ENCODE measurements at regions not wholly inside any gene's neighbourhood (a gene's known extent, or its start where the extent isn't known, plus 50 kb on each side); places are given as distances from the start of the nearest gene placed in this dataset.
A peak's percentile ranks its signal among the peaks of the same experiment; 100 is the strongest.
"Not testable (repeated sequence)": the region's sequence is repeated elsewhere in the genome, so short reads cannot be mapped to it uniquely, and the experiment has no call there.

GRCh38 chr2:155908567-155908966, 424.0 kb downstream of the NR4A2 start:
- no peaks in the 10 kb centered on the region for H3K36me3 ChIP-seq (ENCODE audit: control insufficient read depth, insufficient read depth, low read length)
- no peak overlapping the region for H3K27ac ChIP-seq (ENCODE audit: low read depth, low read length)
- no peak overlapping the region for H3K4me3 ChIP-seq (ENCODE audit: low read depth, low read length)
- no peaks in the 10 kb centered on the region for H3K9me3 ChIP-seq (ENCODE audit: control insufficient read depth, insufficient read depth, low read depth, low read length)
- no peak overlapping the region for H3K9ac ChIP-seq (ENCODE audit: low read length)
- H3K27me3 ChIP-seq (ENCODE audit: control insufficient read depth, insufficient read depth, low read length) = no peaks in the 10 kb centered on the region
- peaks cover 37% of the 10 kb centered on the region for H3K4me1 ChIP-seq (ENCODE audit: control insufficient read depth, insufficient read depth, low read length)

- Histone ChIP-seq H3K27ac (ENCODE audit: low read depth, low read length) (no peak overlapping the region), H3K27me3 (ENCODE audit: control insufficient read depth, insufficient read depth, low read length) (no peaks in the 10 kb centered on the region), H3K36me3 (ENCODE audit: control insufficient read depth, insufficient read depth, low read length) (no peaks in the 10 kb centered on the region), H3K4me1 (ENCODE audit: control insufficient read depth, insufficient read depth, low read length) (peaks cover 37% of the 10 kb centered on the region), H3K9ac (ENCODE audit: low read length) (no peak overlapping the region), H3K9me3 (ENCODE audit: control insufficient read depth, insufficient read depth, low read depth, low read length) (no peaks in the 10 kb centered on the region), H3K4me3 (ENCODE audit: low read depth, low read length) (no peak overlapping the region)
Observed at GRCh38 chr2:155907211-155907610, 425.3 kb downstream of the NR4A2 start.

- H3K4me3 ChIP-seq (ENCODE audit: low read depth, low read length) = no peak overlapping the region
- no peak overlapping the region for H3K27ac ChIP-seq (ENCODE audit: low read depth, low read length)
- H3K36me3 ChIP-seq (ENCODE audit: control insufficient read depth, insufficient read depth, low read length) = no peaks in the 10 kb centered on the region
- no peak overlapping the region for H3K9ac ChIP-seq (ENCODE audit: low read length)
- H3K4me1 ChIP-seq (ENCODE audit: control insufficient read depth, insufficient read depth, low read length) = peaks cover 37% of the 10 kb centered on the region
- no peaks in the 10 kb centered on the region for H3K9me3 ChIP-seq (ENCODE audit: control insufficient read depth, insufficient read depth, low read depth, low read length)
- no peaks in the 10 kb centered on the region for H3K27me3 ChIP-seq (ENCODE audit: control insufficient read depth, insufficient read depth, low read length)
Observed at GRCh38 chr2:155905657-155906056, 426.9 kb downstream of the NR4A2 start.

GRCh38 chr2:155904720-155905119, 427.8 kb downstream of the NR4A2 start:
- Histone ChIP-seq H3K4me3 (ENCODE audit: low read depth, low read length) (no peak overlapping the region), H3K27ac (ENCODE audit: low read depth, low read length) (peak overlapping the region; percentile 44; the same call in 1 of the 2 replicates), H3K9ac (ENCODE audit: low read length) (no peak overlapping the region), H3K4me1 (ENCODE audit: control insufficient read depth, insufficient read depth, low read length) (peaks cover 37% of the 10 kb centered on the region), H3K36me3 (ENCODE audit: control insufficient read depth, insufficient read depth, low read length) (no peaks in the 10 kb centered on the region), H3K9me3 (ENCODE audit: control insufficient read depth, insufficient read depth, low read depth, low read length) (no peaks in the 10 kb centered on the region), H3K27me3 (ENCODE audit: control insufficient read depth, insufficient read depth, low read length) (no peaks in the 10 kb centered on the region)

DNA sequence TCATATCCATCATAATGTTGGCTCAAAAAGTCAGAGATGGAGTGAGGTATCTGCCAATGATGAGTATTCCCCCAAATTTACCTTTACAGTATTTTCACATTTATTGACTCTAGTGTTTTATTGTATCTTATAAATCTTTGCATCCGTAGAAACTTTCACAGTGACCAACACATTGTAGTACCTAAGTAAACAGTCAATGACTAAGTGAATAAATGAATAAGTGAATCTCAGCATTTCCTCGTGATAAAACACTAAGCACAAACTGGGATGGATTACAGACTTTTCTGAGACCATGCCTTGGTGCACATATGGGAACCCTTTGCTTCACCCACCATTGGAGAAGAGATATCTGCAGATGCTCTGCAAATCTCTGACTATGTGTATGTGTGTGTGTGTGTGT, 429.9 kb downstream of the NR4A2 start:
- H3K36me3 ChIP-seq (ENCODE audit: control insufficient read depth, insufficient read depth, low read length) = no peaks in the 10 kb centered on the region
- no peak overlapping the region for H3K9ac ChIP-seq (ENCODE audit: low read length)
- H3K4me1 ChIP-seq (ENCODE audit: control insufficient read depth, insufficient read depth, low read length) = peaks cover 32% of the 10 kb centered on the region
- no peak overlapping the region for H3K4me3 ChIP-seq (ENCODE audit: low read depth, low read length)
- H3K27me3 ChIP-seq (ENCODE audit: control insufficient read depth, insufficient read depth, low read length) = no peaks in the 10 kb centered on the region
- H3K9me3 ChIP-seq (ENCODE audit: control insufficient read depth, insufficient read depth, low read depth, low read length) = no peaks in the 10 kb centered on the region
- H3K27ac ChIP-seq (ENCODE audit: low read depth, low read length) = no peak overlapping the region

- Histone ChIP-seq H3K27me3 (ENCODE audit: control insufficient read depth, insufficient read depth, low read length) (no peaks in the 10 kb centered on the region), H3K36me3 (ENCODE audit: control insufficient read depth, insufficient read depth, low read length) (no peaks in the 10 kb centered on the region)
Observed at GRCh38 chr2:155895016-155895415, 437.5 kb downstream of the NR4A2 start.

GRCh38 chr2:155880382-155880781, 452.1 kb downstream of the NR4A2 start:
- H3K9me3 ChIP-seq (ENCODE audit: control insufficient read depth, insufficient read depth, low read depth, low read length); H3K36me3 ChIP-seq (ENCODE audit: control insufficient read depth, insufficient read depth, low read length); H3K4me3 ChIP-seq (ENCODE audit: low read depth, low read length); H3K4me1 ChIP-seq (ENCODE audit: control insufficient read depth, insufficient read depth, low read length); H3K27me3 ChIP-seq (ENCODE audit: control insufficient read depth, insufficient read depth, low read length); H3K27ac ChIP-seq (ENCODE audit: low read depth, low read length); H3K9ac ChIP-seq (ENCODE audit: low read length): not testable (repeated sequence)

More at GRCh38 chr2:155895016-155895415, 437.5 kb downstream of the NR4A2 start:
- Histone ChIP-seq H3K9ac (ENCODE audit: low read length) (no peak overlapping the region), H3K27ac (ENCODE audit: low read depth, low read length) (no peak overlapping the region), H3K9me3 (ENCODE audit: control insufficient read depth, insufficient read depth, low read depth, low read length) (no peaks in the 10 kb centered on the region), H3K4me3 (ENCODE audit: low read depth, low read length) (no peak overlapping the region), H3K4me1 (ENCODE audit: control insufficient read depth, insufficient read depth, low read length) (no peaks in the 10 kb centered on the region)

DNA sequence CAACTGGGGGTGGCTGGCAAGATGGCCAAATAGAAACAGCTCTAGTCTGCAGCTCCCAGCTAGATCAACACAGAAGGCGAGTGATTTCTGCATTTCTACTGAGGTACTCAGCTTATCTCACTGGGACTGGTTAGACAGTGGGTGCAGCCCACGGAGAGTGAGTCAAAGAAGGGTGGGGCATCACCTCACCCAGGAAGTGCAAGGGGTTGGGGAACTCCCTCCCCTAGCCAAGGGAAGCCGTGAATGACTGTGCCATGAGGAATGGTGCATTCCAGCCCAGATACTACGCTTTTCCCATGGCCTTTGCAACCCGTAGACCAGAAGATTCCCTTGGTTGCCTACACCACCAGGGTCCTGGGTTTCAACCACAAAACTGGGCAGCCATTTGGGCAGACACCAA, 452.6 kb downstream of the NR4A2 start:
- H3K9me3 ChIP-seq (ENCODE audit: control insufficient read depth, insufficient read depth, low read depth, low read length) = not testable (repeated sequence)

GRCh38 chr2:155872396-155872795, 460.1 kb downstream of the NR4A2 start:
- no peaks in the 10 kb centered on the region for H3K9me3 ChIP-seq (ENCODE audit: control insufficient read depth, insufficient read depth, low read depth, low read length)
- no peak overlapping the region for H3K9ac ChIP-seq (ENCODE audit: low read length)
- H3K27ac ChIP-seq (ENCODE audit: low read depth, low read length) = no peak overlapping the region
- no peaks in the 10 kb centered on the region for H3K27me3 ChIP-seq (ENCODE audit: control insufficient read depth, insufficient read depth, low read length)
- no peak overlapping the region for H3K4me3 ChIP-seq (ENCODE audit: low read depth, low read length)
- no peaks in the 10 kb centered on the region for H3K36me3 ChIP-seq (ENCODE audit: control insufficient read depth, insufficient read depth, low read length)
- H3K4me1 ChIP-seq (ENCODE audit: control insufficient read depth, insufficient read depth, low read length) = no peaks in the 10 kb centered on the region

More for the DNA sequence above, 452.6 kb downstream of the NR4A2 start:
- not testable (repeated sequence) for H3K9ac ChIP-seq (ENCODE audit: low read length); H3K27ac ChIP-seq (ENCODE audit: low read depth, low read length); H3K36me3 ChIP-seq (ENCODE audit: control insufficient read depth, insufficient read depth, low read length); H3K27me3 ChIP-seq (ENCODE audit: control insufficient read depth, insufficient read depth, low read length); H3K4me1 ChIP-seq (ENCODE audit: control insufficient read depth, insufficient read depth, low read length); H3K4me3 ChIP-seq (ENCODE audit: low read depth, low read length)

DNA sequence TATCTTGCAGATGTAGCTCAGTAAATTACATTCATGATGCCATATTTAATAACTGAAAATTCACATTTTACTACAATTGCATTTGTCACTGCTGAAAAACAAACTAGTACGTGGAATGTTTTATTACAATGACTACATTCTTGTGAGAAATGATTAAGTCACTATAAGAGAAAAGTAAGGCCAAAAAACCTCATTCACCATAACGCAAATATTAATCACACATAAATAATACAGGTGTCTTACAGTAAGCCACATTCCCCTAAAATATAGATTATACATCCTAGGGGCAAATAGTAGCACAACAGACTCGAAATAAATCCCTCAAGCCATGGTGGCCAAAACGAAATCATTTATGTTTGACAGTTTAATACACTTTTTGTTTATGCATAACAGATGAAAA, 460.6 kb downstream of the NR4A2 start:
- Histone ChIP-seq H3K9ac (ENCODE audit: low read length) (no peak overlapping the region), H3K36me3 (ENCODE audit: control insufficient read depth, insufficient read depth, low read length) (no peaks in the 10 kb centered on the region), H3K27ac (ENCODE audit: low read depth, low read length) (no peak overlapping the region), H3K9me3 (ENCODE audit: control insufficient read depth, insufficient read depth, low read depth, low read length) (no peaks in the 10 kb centered on the region), H3K27me3 (ENCODE audit: control insufficient read depth, insufficient read depth, low read length) (no peaks in the 10 kb centered on the region), H3K4me3 (ENCODE audit: low read depth, low read length) (no peak overlapping the region), H3K4me1 (ENCODE audit: control insufficient read depth, insufficient read depth, low read length) (no peaks in the 10 kb centered on the region)

DNA sequence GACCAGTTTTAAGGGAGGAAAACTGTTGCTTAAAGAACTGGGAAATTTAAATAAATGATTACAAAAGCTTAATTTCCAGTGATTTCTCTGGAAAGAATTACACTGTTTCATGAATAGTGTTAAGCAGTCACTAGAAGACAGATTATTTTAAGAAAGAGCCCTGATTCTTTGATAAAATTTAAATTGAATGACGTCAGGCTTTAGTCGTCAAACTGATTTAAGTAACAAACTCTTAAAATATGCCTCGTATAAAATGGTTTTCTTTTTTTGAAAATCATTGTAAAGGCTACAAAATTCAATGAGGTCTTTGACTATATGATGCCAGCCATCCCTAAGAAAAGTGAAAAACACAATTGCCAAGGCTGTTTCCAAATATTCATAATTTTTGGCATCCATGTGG, 465.0 kb downstream of the NR4A2 start:
- Histone ChIP-seq H3K4me1 (ENCODE audit: control insufficient read depth, insufficient read depth, low read length) (no peaks in the 10 kb centered on the region), H3K4me3 (ENCODE audit: low read depth, low read length) (no peak overlapping the region), H3K36me3 (ENCODE audit: control insufficient read depth, insufficient read depth, low read length) (no peaks in the 10 kb centered on the region), H3K9me3 (ENCODE audit: control insufficient read depth, insufficient read depth, low read depth, low read length) (no peaks in the 10 kb centered on the region), H3K27ac (ENCODE audit: low read depth, low read length) (no peak overlapping the region), H3K27me3 (ENCODE audit: control insufficient read depth, insufficient read depth, low read length) (no peaks in the 10 kb centered on the region), H3K9ac (ENCODE audit: low read length) (no peak overlapping the region)

DNA sequence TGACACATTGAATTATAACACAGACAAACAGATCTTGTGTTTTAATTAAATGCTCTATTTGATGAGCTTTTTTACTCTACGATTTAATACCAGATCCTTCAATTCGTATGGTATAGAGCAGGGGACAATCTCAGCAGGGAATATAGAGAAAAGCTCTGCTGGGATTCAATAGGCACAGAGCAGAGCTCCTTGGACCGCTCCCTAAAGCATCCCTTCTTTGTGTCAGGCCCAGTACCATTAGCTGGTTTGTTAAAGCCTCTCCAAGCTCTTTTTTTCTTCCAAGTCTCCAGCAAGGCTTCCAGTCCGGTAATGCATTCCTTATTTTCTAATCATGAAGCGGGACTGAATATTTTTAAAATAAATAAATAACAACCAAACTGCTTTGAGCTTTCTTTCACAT, 466.0 kb downstream of the NR4A2 start:
- Histone ChIP-seq H3K4me3 (ENCODE audit: low read depth, low read length) (no peak overlapping the region), H3K9ac (ENCODE audit: low read length) (no peak overlapping the region), H3K4me1 (ENCODE audit: control insufficient read depth, insufficient read depth, low read length) (no peaks in the 10 kb centered on the region), H3K36me3 (ENCODE audit: control insufficient read depth, insufficient read depth, low read length) (no peaks in the 10 kb centered on the region), H3K9me3 (ENCODE audit: control insufficient read depth, insufficient read depth, low read depth, low read length) (no peaks in the 10 kb centered on the region), H3K27me3 (ENCODE audit: control insufficient read depth, insufficient read depth, low read length) (no peaks in the 10 kb centered on the region), H3K27ac (ENCODE audit: low read depth, low read length) (no peak overlapping the region)
